GM10266 (cell line): ENCODE measurements at regions not wholly inside any gene's neighbourhood (a gene's known extent, or its start where the extent isn't known, plus 50 kb on each side); places are given as distances from the start of the nearest gene placed in this dataset.
"Not testable (repeated sequence)": the region's sequence is repeated elsewhere in the genome, so short reads cannot be mapped to it uniquely, and the experiment has no call there.

Source experiments
- DNase-seq: peaks from one replicate; pipeline ENCODE4 v3.0.0; 2012; ENCODE audit errors: extremely low spot score
- CTCF ChIP-seq: IDR thresholded peaks from 2 replicates; pipeline ENCODE4 v1.5.1; 2012; ENCODE audit warnings: mild to moderate bottlenecking, low read depth; ENCODE audit not compliant: control insufficient read depth, insufficient read depth; ENCODE audit errors: missing control alignments

GRCh38 chr20:22846863-22847262 is 188.2 kb upstream of the SSTR4 start:
- TF ChIP-seq CTCF, result no peak
- no peak for DNase-seq

- no peak for TF ChIP-seq CTCF
- no peak for DNase-seq
Observed at GRCh38 chr20:22848364-22848763, 186.7 kb upstream of the SSTR4 start.

- not testable (repeated sequence) for DNase-seq
- peak; percentile 47 for TF ChIP-seq CTCF
Observed at GRCh38 chr20:22851679-22852346, 183.3 kb upstream of the SSTR4 start.

GRCh38 chr20:22861231-22861980 is 173.7 kb upstream of the SSTR4 start:
- DNase-seq, result no peak
- TF ChIP-seq CTCF, result no peak

- DNase-seq, result no peak
- TF ChIP-seq CTCF, result no peak
Observed at GRCh38 chr20:22861990-22862389, 173.1 kb upstream of the SSTR4 start.

GRCh38 chr20:22862671-22863230 is 172.4 kb upstream of the SSTR4 start:
- TF ChIP-seq CTCF, result no peak
- no peak for DNase-seq

- DNase-seq, result no peak
- TF ChIP-seq CTCF, result no peak
Observed at GRCh38 chr20:22863826-22864225, 171.3 kb upstream of the SSTR4 start.
